ENCODE measurements at regions not wholly inside any gene's neighbourhood (a gene's known extent, or its start where the extent isn't known, plus 50 kb on each side); places are given as distances from the start of the nearest gene placed in this dataset.

DNA sequence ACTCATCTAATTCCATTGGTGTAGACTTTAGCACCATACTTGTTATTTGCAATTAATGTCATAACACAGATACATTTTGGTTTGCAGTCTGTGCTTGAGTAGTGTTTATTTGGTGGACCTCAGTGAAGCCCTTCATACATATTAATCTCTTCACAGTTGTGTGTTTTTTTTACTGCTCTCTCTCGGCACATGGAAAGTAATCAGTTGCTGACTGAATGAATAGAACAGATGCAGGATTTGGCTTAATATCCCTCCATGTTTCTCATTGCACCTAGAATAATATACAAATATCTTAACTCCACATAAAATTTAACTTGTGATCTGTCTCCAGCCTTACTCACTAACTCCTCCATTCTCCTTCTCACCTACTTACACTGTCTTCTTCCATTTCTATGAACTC lies 319.1 kb downstream of the DMRT2 start:
- no peaks in the 10 kb centered on the region for H3K9me3 ChIP-seq
- DNase-seq (ENCODE audit: low spot score in 2 of 2) = no peak
- intact Hi-C loops (cut with DNase I; ENCODE audit: low total_unique reads) = no loop called here
- no peak overlapping the region for H3K27ac ChIP-seq
- no peaks in the 10 kb centered on the region for H3K36me3 ChIP-seq
- no peaks in the 10 kb centered on the region for H3K4me1 ChIP-seq
- H3K4me3 ChIP-seq = no peak overlapping the region
- no peaks in the 10 kb centered on the region for H3K27me3 ChIP-seq
- TF ChIP-seq POLR2AphosphoS5 (IDR thresholded peaks at IDR 0.05) (no peak), POLR2A (IDR thresholded peaks at IDR 0.05) (no peak)
- TF ChIP-seq, protein P1, sequence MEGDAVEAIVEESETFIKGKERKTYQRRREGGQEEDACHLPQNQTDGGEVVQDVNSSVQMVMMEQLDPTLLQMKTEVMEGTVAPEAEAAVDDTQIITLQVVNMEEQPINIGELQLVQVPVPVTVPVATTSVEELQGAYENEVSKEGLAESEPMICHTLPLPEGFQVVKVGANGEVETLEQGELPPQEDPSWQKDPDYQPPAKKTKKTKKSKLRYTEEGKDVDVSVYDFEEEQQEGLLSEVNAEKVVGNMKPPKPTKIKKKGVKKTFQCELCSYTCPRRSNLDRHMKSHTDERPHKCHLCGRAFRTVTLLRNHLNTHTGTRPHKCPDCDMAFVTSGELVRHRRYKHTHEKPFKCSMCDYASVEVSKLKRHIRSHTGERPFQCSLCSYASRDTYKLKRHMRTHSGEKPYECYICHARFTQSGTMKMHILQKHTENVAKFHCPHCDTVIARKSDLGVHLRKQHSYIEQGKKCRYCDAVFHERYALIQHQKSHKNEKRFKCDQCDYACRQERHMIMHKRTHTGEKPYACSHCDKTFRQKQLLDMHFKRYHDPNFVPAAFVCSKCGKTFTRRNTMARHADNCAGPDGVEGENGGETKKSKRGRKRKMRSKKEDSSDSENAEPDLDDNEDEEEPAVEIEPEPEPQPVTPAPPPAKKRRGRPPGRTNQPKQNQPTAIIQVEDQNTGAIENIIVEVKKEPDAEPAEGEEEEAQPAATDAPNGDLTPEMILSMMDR (IDR thresholded peaks at IDR 0.05) = no peak

DNA sequence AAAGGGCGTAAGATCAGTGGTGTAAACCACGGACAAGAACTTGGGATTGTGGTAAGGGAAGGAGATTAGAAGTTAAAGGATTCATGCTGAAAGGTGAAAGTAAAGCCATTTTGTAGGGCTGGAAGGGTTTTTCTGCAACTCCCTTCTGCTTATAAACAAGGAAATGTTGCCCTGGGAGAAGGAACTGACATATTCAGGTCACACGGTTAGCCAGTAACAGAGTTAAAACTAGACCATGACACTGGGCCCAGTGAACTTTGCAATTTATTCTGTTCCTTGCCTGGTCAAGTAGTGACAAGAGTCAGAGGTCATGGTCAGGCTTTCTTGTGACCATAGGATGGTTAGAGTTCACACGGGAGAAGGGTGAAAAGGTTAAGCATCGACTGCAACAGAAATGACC lies 323.3 kb downstream of the DMRT2 start:
- Histone ChIP-seq H3K27me3 (no peaks in the 10 kb centered on the region), H3K4me1 (no peaks in the 10 kb centered on the region), H3K9me3 (no peaks in the 10 kb centered on the region), H3K4me3 (no peak overlapping the region), H3K36me3 (no peaks in the 10 kb centered on the region), H3K27ac (no peak overlapping the region)
- intact Hi-C loops (cut with DNase I; ENCODE audit: low total_unique reads) = no loop called here
- TF ChIP-seq, protein P1 (IDR thresholded peaks at IDR 0.05) = no peak
- no peak for TF ChIP-seq POLR2AphosphoS5 (IDR thresholded peaks at IDR 0.05)
- TF ChIP-seq POLR2A (IDR thresholded peaks at IDR 0.05) = no peak
- no peak for DNase-seq (ENCODE audit: low spot score in 2 of 2)

DNA sequence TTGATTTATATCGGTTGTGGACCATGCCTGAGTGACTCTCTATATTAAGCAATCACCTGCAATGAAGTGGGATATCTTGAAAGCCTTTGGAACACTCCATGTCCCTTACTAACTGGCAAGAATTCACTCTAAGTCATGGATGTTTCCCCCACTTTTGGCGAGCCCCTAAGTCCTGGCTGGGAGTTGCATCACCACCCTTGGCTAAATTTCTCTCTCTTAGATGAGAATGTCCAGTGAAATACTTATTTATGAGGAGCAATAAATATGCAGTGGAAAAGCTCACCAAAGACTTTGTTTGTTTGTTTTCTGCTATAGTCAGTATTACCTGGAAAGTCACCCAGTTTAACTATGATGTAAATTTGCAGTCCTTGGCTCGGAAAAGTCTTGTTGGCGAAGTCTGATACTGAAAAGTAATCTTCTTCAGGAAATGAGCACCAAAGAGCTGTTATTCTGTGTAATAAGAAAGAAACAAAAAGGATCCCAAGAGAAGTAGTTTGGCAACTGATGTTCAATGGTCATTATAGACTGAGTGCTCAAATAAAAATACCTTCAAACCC lies 333.8 kb downstream of the DMRT2 start:
- TF ChIP-seq POLR2AphosphoS5 (IDR thresholded peaks at IDR 0.05) (peak in 1 of 3 donors; percentile 26), POLR2A (IDR thresholded peaks at IDR 0.05) (no peak)

DNA sequence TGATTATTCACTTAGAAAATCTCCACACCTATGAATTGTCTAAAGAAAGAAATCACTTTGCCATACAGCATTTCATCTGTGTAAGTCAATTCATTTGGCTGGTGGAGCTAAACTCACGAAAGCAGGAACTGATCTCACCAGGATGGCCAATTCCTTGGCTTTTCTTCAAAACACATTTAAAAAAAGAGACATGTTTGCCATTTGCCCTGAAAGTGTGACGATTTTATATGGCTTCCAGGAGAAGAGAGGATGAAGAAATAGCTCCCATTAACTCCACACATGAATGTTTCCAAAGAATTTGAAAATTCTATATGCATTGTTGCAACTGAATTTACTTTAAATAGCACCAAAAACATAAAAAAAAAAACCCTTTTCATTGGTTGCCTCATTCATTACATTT lies 334.7 kb downstream of the DMRT2 start:
- Histone ChIP-seq H3K27me3 (no peaks in the 10 kb centered on the region), H3K9me3 (no peaks in the 10 kb centered on the region), H3K36me3 (no peaks in the 10 kb centered on the region), H3K4me3 (no peak overlapping the region), H3K4me1 (no peaks in the 10 kb centered on the region), H3K27ac (no peak overlapping the region)
- intact Hi-C loops (cut with DNase I; ENCODE audit: low total_unique reads) = no loop called here
- no peak for DNase-seq (ENCODE audit: low spot score in 2 of 2)
- TF ChIP-seq, protein P1 (IDR thresholded peaks at IDR 0.05) = no peak
- TF ChIP-seq POLR2A (IDR thresholded peaks at IDR 0.05) = no peak
- no peak for TF ChIP-seq POLR2AphosphoS5 (IDR thresholded peaks at IDR 0.05)

More for the DNA sequence above, 333.8 kb downstream of the DMRT2 start:
- no peak for DNase-seq (ENCODE audit: low spot score in 2 of 2)
- intact Hi-C loops (cut with DNase I; ENCODE audit: low total_unique reads) = no loop called here
- H3K4me3 ChIP-seq = no peak overlapping the region
- H3K4me1 ChIP-seq = no peaks in the 10 kb centered on the region
- H3K36me3 ChIP-seq = no peaks in the 10 kb centered on the region
- H3K9me3 ChIP-seq = no peaks in the 10 kb centered on the region
- no peaks in the 10 kb centered on the region for H3K27me3 ChIP-seq
- H3K27ac ChIP-seq = no peak overlapping the region

DNA sequence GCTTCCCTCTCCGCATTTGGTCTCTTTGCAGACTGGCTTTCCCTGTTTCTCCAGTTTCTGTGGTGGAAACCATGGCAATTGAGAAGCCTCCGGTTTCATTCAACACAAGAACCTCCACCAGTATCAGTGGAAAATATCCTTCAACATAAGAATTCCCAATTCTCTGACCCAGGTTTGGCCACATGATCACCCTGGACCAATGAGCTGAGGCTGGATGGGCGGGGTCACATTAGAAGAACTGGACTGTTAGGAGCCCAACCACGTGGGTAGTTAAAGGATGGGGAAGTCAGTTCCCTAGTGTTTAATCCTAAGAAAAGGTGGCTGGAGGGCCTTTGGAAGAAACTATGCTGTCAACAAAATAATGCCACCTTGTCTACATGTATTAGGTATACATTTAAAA lies 336.3 kb downstream of the DMRT2 start:
- Histone ChIP-seq H3K36me3 (no peaks in the 10 kb centered on the region), H3K9me3 (no peaks in the 10 kb centered on the region), H3K27me3 (no peaks in the 10 kb centered on the region), H3K27ac (no peak overlapping the region), H3K4me3 (no peak overlapping the region), H3K4me1 (no peaks in the 10 kb centered on the region)
- intact Hi-C loops (cut with DNase I; ENCODE audit: low total_unique reads) = no loop called here
- DNase-seq (ENCODE audit: low spot score in 2 of 2) = no peak
- TF ChIP-seq, protein P1 (IDR thresholded peaks at IDR 0.05) = no peak
- TF ChIP-seq POLR2A (IDR thresholded peaks at IDR 0.05) (no peak), POLR2AphosphoS5 (IDR thresholded peaks at IDR 0.05) (no peak)

DNA sequence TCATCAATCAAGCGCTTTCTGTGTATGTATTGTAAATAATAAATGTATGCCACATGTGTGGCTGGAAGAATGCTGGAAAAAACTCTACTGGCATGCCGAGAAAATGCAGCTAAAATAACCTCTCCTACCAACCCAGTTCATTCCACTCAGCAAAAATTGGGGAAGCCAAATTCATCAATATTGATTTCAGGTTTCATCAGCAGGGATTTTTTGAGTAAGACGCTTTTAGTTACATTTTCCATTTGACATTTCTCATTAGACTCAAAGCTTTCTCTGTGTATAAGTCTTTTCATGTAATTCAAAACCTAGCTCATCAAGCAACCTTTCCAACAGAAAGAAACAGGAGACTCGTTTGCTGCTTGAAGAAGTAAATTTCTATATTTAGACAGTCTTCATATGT lies 338.1 kb downstream of the DMRT2 start:
- DNase-seq (ENCODE audit: low spot score in 2 of 2) = no peak
- no peaks in the 10 kb centered on the region for H3K9me3 ChIP-seq
- H3K27ac ChIP-seq = no peak overlapping the region
- no peak for TF ChIP-seq POLR2A (IDR thresholded peaks at IDR 0.05)
- TF ChIP-seq, protein P1 (IDR thresholded peaks at IDR 0.05) = no peak
- no peak for TF ChIP-seq POLR2AphosphoS5 (IDR thresholded peaks at IDR 0.05)
- no peaks in the 10 kb centered on the region for H3K36me3 ChIP-seq
- H3K4me3 ChIP-seq = no peak overlapping the region
- no peaks in the 10 kb centered on the region for H3K27me3 ChIP-seq
- H3K4me1 ChIP-seq = no peaks in the 10 kb centered on the region
- intact Hi-C loops (cut with DNase I; ENCODE audit: low total_unique reads) = no loop called here
